ENCODE measurements at regions not wholly inside any gene's neighbourhood (a gene's known extent, or its start where the extent isn't known, plus 50 kb on each side); places are given as distances from the start of the nearest gene placed in this dataset.

- DNase-seq = no peak
Measured at GRCh38 chr2:129011466-129012061, 692.9 kb upstream of the HS6ST1 start.

GRCh38 chr2:129014432-129014831, 695.8 kb upstream of the HS6ST1 start:
- H3K4me3 ChIP-seq = no peak overlapping the region
- no peak overlapping the region for H3K27ac ChIP-seq
- ATAC-seq (no peak), DNase-seq (no peak)
- H3K9me3 ChIP-seq = no peaks in the 10 kb centered on the region
- intact Hi-C loops (cut with DNase I) = no loop called here
- no peaks in the 10 kb centered on the region for H3K27me3 ChIP-seq
- no peaks in the 10 kb centered on the region for H3K4me1 ChIP-seq
- no peak for TF ChIP-seq CTCF (IDR thresholded peaks at IDR 0.05)
- no peaks in the 10 kb centered on the region for H3K36me3 ChIP-seq

More at GRCh38 chr2:129011466-129012061, 692.9 kb upstream of the HS6ST1 start:
- ATAC-seq = no peak
- Histone ChIP-seq H3K9me3 (no peaks in the 10 kb centered on the region), H3K4me3 (no peak overlapping the region), H3K27me3 (no peaks in the 10 kb centered on the region), H3K27ac (no peak overlapping the region), H3K36me3 (no peaks in the 10 kb centered on the region), H3K4me1 (no peaks in the 10 kb centered on the region)
- intact Hi-C loops (cut with DNase I) = no loop called here
- TF ChIP-seq CTCF (IDR thresholded peaks at IDR 0.05) = no peak

GRCh38 chr2:129015397-129016285, 697.0 kb upstream of the HS6ST1 start:
- no peak for ATAC-seq
- Histone ChIP-seq H3K4me3 (no peak overlapping the region), H3K36me3 (no peaks in the 10 kb centered on the region), H3K4me1 (no peaks in the 10 kb centered on the region), H3K27me3 (no peaks in the 10 kb centered on the region), H3K9me3 (no peaks in the 10 kb centered on the region), H3K27ac (no peak overlapping the region)
- TF ChIP-seq CTCF (IDR thresholded peaks at IDR 0.05) = no peak
- no peak for DNase-seq
- intact Hi-C loops (cut with DNase I) = no loop called here

GRCh38 chr2:129016972-129017371, 698.3 kb upstream of the HS6ST1 start:
- TF ChIP-seq CTCF (IDR thresholded peaks at IDR 0.05) = no peak
- intact Hi-C loops (cut with DNase I) = no loop called here
- H3K4me1 ChIP-seq = no peaks in the 10 kb centered on the region
- DNase-seq = no peak
- H3K9me3 ChIP-seq = no peaks in the 10 kb centered on the region
- no peak for ATAC-seq
- H3K36me3 ChIP-seq = no peaks in the 10 kb centered on the region
- H3K27me3 ChIP-seq = no peaks in the 10 kb centered on the region
- no peak overlapping the region for H3K27ac ChIP-seq
- H3K4me3 ChIP-seq = no peak overlapping the region

DNA sequence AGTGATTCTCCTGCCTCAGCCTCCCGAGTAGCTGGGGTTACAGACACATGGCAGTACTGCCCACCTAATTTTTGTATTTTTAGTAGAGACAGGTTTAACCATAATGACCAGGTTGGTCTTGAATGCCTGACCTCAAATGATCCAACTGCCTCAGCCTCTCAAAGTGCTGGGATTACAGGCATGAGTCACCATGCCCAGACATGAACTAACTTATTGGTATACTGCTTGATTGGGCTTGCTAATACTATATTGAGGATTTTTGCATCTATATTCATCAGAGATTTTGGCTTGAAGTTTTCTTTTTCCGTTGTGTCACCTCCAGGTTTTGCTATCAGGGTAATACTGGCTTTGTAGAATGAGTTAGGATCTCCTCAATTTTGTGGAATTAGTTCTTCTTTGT, 706.1 kb upstream of the HS6ST1 start:
- Histone ChIP-seq H3K36me3 (no peaks in the 10 kb centered on the region), H3K27ac (no peak overlapping the region), H3K4me1 (no peaks in the 10 kb centered on the region), H3K9me3 (no peaks in the 10 kb centered on the region), H3K27me3 (no peaks in the 10 kb centered on the region), H3K4me3 (no peak overlapping the region)
- TF ChIP-seq CTCF (IDR thresholded peaks at IDR 0.05) = no peak
- intact Hi-C loops (cut with DNase I) = no loop called here
- no peak for ATAC-seq
- DNase-seq = no peak
